Fibroblast of pulmonary artery (primary cell): ENCODE measurements at regions not wholly inside any gene's neighbourhood (a gene's known extent, or its start where the extent isn't known, plus 50 kb on each side); places are given as distances from the start of the nearest gene placed in this dataset.
"Not testable (repeated sequence)": the region's sequence is repeated elsewhere in the genome, so short reads cannot be mapped to it uniquely, and the experiment has no call there.

ENCODE experiments used
- DNase-seq: peaks from one replicate; pipeline ENCODE4 v3.0.0-alpha.2; 2010; ENCODE audit warnings: low read depth
- H3K4me3 ChIP-seq: replicated peaks from 2 replicates; pipeline ENCODE4 v1.5.1; 2011; ENCODE audit warnings: low read depth, mild to moderate bottlenecking, control low read depth, low read length, moderate library complexity
- TF ChIP-seq, protein P1 (sequence below): IDR thresholded peaks from 2 replicates; pipeline ENCODE4 v1.5.1; 2011; ENCODE audit warnings: mild to moderate bottlenecking, control low read depth, low read length, inconsistent platforms; ENCODE audit errors: missing control alignments

DNA sequence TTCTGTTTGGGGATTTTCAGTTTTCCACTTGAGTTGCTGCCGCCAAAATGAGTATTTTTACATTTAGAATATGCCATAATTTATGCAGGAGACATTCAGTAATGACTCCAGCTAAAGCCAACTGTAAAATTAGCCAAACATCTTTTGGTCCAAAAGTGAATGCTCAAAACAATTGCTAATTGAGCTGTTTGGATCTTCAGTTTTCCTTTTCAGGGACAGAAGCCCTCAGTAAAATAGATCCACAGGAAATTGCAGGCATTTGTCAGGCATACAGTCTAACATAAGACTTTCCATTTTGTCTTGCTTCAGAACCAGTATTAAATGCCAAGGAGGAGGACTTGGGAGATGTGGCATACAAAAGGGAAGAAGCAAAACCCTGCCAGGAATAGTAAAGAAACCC is 524.8 kb upstream of the API5 start:
- TF ChIP-seq, protein P1, sequence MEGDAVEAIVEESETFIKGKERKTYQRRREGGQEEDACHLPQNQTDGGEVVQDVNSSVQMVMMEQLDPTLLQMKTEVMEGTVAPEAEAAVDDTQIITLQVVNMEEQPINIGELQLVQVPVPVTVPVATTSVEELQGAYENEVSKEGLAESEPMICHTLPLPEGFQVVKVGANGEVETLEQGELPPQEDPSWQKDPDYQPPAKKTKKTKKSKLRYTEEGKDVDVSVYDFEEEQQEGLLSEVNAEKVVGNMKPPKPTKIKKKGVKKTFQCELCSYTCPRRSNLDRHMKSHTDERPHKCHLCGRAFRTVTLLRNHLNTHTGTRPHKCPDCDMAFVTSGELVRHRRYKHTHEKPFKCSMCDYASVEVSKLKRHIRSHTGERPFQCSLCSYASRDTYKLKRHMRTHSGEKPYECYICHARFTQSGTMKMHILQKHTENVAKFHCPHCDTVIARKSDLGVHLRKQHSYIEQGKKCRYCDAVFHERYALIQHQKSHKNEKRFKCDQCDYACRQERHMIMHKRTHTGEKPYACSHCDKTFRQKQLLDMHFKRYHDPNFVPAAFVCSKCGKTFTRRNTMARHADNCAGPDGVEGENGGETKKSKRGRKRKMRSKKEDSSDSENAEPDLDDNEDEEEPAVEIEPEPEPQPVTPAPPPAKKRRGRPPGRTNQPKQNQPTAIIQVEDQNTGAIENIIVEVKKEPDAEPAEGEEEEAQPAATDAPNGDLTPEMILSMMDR, result no peak
- no peak overlapping the region for H3K4me3 ChIP-seq
- DNase-seq, result no peak

DNA sequence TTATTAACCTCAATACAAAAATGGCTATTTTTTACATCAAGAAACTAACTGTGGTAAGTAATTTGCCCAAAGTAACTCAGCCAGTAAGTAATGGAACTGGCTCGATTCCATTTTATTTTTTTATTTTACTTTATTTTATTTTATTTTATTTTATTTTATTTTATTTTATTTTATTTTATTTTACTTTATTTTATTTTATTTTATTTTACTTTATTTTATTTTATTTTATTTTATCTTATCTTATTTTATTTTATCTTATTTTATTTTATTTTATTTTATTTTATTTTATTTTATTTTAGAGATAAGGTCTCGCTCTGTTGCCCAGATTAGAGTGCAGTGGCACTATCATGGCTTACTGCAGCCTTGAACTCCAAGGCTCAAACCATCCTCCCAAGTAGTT is 516.3 kb upstream of the API5 start:
- DNase-seq, H3K4me3 ChIP-seq: not testable (repeated sequence)

DNA sequence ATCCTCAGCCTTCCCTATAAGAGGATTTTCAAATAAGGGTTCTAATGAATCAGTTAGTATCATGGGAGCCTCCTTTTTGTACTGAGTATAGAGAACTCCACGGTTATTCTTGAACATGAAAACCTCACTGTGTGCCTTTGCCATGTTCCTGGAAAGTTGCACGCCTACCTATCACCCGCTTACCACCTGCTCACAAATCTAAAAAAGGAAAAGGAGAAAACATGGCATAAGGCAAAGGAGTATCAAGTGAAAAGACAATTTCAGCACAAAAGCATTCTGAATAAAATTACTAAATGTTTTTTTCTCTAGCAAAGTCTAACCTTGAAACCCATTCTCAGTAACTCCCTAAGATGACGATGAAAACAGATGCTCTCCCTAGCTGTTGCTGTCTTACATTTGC is 511.8 kb upstream of the API5 start:
- DNase-seq, result no peak
- no peak overlapping the region for H3K4me3 ChIP-seq
- TF ChIP-seq, protein P1, result no peak

DNA sequence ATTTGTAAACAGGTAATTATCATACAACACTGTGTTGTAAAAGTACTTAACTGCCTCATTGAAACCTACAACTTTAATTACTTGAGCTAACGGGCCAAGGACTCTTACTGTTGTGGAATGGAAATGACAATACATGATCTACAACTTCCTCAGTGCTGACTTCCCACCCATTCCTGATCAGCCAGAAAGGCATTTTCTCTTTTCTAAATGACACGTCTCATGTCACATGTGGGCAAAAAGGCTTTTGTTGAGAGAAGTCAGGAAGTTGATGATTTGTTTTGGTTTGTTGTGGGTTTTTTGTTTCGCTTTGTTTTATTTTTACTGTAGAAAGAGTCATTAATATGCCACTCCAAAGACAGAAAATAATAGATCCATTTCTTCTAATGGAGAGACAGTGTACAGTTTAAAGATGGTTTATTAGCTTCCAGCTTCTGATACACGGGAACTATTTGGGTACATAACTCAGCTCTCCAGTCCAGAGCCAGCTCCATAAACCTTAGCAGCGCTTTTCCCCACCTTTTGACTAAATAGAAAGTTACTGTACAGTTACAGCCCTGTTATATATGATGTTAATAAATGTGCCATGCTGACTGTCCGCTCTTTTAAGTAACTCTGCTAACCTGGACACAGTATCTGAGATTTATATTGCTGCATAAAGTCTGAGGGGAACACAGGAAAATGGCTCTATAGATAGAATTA is 509.4 kb upstream of the API5 start:
- no peak overlapping the region for H3K4me3 ChIP-seq
- TF ChIP-seq, protein P1, result no peak
- DNase-seq, result no peak

DNA sequence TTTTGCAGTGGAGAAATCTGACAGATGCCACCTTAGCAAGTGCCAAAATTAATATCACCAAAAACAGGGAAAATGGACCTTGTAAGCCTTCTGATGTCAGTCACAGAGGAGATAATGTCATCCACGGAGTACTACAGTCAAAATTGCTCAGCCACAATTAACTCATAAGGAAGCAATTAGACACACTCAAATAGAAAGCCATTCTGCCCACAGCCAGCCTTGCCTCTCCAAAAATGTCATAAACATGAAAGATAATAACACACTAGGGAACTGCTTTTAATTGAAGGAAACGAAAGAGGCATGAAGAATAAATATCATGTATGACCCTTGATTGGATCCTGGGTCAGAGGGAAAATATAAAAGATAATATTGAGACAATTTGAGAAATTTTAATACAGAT is 505.6 kb upstream of the API5 start:
- no peak overlapping the region for H3K4me3 ChIP-seq
- TF ChIP-seq, protein P1, result no peak
- DNase-seq, result no peak

DNA sequence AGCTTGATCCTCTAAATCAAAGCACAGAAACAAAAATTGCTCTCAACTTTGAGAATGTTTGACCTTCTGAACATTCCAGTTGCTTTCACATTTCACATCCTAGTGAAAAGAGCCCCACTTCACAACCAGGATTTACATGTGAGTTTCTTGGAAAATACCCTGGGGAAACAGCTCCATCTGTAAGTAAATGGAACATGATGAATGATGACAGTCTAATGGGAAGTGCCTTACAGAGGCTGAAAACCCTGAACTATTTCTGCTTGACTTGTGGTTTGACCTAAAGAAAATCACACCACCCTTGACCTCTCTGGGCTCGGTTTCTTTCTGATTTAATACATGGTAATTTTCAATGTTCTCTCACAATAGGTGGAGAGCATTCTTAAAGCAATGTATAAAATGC is 499.4 kb upstream of the API5 start:
- TF ChIP-seq, protein P1, result no peak
- no peak for DNase-seq
- no peak overlapping the region for H3K4me3 ChIP-seq

DNA sequence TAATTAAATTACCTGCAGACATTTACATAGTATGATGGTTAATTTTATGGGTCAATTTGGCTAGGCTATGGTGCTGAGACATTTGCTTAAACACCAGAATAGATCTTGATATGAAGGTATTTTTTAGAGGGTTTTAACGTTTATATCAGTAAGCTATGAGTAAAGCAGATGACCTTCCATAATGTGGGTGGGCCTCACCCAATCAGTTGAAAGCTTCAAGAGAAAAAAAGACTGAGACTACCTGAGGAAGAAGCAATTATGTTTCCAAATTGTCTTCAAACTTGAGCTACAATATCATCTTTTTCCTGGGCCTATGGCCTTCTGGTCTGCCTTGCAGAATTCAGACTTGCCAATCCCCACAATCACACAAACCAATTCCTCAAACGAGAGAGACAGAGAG is 498.8 kb upstream of the API5 start:
- no peak overlapping the region for H3K4me3 ChIP-seq
- DNase-seq, result no peak
- TF ChIP-seq, protein P1, result no peak
